Activated naive CD8-positive, alpha-beta T cell treated with anti-CD3 and anti-CD28 coated beads, Interleukin-2, amount 10 ng/mL, durations not matched to agents 7 days and 5 days (primary cell): ENCODE measurements at regions not wholly inside any gene's neighbourhood (a gene's known extent, or its start where the extent isn't known, plus 50 kb on each side); places are given as distances from the start of the nearest gene placed in this dataset.
"Not testable (repeated sequence)": the region's sequence is repeated elsewhere in the genome, so short reads cannot be mapped to it uniquely, and the experiment has no call there.

Experiments used
- ATAC-seq: fragments of 150-1000 bp; cut with Tn5 transposase; one replicate; pipeline ENCODE4 v1.10.0; 2021; ENCODE audit warnings: low read depth, moderate library complexity
- POLR2A ChIA-PET: fragments of 350-600 bp; sonication (Branson Sonifier 250); formaldehyde crosslinking; loops from one replicate; lab custom pipeline; 2021; ENCODE audit warnings: antibody characterized with exemption; lab: Charles Lee
- DNase-seq: peaks from one replicate; pipeline ENCODE4 v3.0.0; 2021
- H3K27ac Mint-ChIP-seq: one replicate; pipeline ENCODE4 v1.8.0; 2022; ENCODE audit warnings: mild to moderate bottlenecking, mixed read lengths
- H3K27me3 Mint-ChIP-seq: one replicate; pipeline ENCODE4 v1.8.0; 2022; ENCODE audit warnings: mild to moderate bottlenecking, moderate library complexity, mixed read lengths
- H3K36me3 Mint-ChIP-seq: one replicate; pipeline ENCODE4 v1.8.0; 2021; ENCODE audit warnings: mild to moderate bottlenecking, mixed read lengths
- H3K4me1 Mint-ChIP-seq: one replicate; pipeline ENCODE4 v1.8.0; 2021; ENCODE audit warnings: mixed read lengths
- H3K4me3 Mint-ChIP-seq: one replicate; pipeline ENCODE4 v1.8.0; 2022; ENCODE audit warnings: mild to moderate bottlenecking, moderate library complexity, mixed read lengths
- H3K9me3 Mint-ChIP-seq: one replicate; pipeline ENCODE4 v1.8.0; 2021; ENCODE audit warnings: mixed read lengths

DNA sequence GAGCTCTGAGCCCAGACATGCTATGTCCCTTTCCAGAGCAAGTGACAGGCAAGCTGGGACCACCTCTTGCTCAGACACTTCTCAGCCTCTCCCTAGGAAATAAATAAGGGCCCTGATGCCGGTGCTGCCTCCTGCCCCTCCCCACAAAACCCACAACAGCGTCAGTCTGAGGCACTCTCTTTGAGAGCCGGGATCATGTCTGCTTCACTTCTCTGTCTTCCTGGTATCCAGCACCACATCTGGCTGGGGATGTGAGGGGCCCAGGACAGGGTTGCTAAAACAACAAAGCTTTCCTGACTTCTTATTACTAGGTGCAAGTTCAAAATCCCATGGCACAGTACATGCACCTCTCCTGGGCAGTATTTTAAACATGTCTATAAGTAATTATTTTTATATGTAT is 103.9 kb upstream of the GLI2 start:
- H3K9me3 Mint-ChIP-seq, result no peaks in the 10 kb centered on the region

DNA sequence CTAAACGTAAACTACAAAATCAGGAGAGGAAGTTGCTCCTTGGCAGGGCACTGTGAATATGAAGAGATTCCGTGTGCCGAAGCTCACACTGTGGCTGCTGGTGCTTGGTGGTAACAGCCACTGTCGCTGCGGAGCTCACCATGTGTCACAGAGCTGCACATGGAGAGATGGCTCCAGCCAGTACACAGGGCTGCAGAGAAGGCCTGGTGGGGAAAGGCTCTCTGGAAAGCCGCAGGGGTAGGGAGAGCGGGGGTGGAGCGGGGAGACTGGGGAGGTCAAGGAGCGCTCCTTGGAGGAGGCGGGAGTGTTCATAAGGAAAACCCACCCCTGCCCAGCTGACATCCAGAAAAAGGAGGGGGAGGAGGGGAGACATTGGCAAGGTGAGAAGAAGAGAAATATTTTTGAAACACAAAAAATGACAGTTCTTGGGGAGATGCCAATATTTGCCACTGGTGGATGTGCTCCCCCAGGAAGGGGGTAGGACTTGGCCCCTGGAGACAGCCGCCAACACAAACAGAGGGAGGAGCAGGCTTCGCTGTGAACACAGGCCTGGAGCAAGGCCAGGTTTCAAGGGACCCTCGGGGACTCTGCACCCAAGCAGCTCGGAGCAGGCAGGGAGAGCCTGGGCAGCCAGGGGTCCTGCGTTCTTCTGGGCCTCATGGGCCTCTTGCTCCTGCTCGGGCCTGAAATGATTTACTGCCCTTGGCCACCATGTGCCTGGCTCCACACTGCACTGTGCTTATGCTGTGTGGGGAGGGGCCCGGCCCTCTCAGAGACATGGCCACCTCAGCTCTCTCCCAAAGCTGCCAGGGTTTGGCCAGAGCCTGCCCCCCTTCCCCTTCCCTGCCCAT is 102.6 kb upstream of the GLI2 start:
- Mint-ChIP-seq H3K4me1 (no peaks in the 10 kb centered on the region), H3K27ac (no peak overlapping the region), H3K27me3 (no peaks in the 10 kb centered on the region), H3K4me3 (no peak overlapping the region), H3K36me3 (no peaks in the 10 kb centered on the region), H3K9me3 (no peaks in the 10 kb centered on the region)
- DNase-seq, result no peak
- POLR2A ChIA-PET, result no interaction called here
- no peak for ATAC-seq

More for the DNA sequence above, 103.9 kb upstream of the GLI2 start:
- no peak overlapping the region for H3K4me3 Mint-ChIP-seq
- no peak for ATAC-seq
- no peaks in the 10 kb centered on the region for H3K4me1 Mint-ChIP-seq
- no peaks in the 10 kb centered on the region for H3K27me3 Mint-ChIP-seq
- POLR2A ChIA-PET, result no interaction called here
- H3K27ac Mint-ChIP-seq, result no peak overlapping the region
- DNase-seq, result no peak
- H3K36me3 Mint-ChIP-seq, result no peaks in the 10 kb centered on the region

DNA sequence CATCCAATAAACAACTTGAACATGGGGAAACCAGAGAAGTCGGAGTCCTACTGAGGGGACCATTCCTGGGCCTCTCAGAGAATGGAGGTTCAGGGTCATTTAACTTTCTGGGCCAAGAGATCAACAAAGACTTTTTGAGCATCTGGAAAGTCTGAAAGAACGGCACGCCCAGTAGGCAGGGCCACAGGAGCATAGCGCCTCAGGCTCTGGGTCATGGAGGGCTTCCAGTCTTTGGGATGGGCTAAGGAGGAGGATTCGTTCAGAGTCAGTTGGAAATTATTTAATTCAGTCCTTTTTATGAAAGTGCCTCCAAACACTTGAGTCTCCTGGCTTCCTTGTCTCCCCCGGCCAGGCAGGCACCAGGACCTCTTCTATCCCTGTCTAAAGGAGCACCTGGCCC is 101.1 kb upstream of the GLI2 start:
- no peak for ATAC-seq
- Mint-ChIP-seq H3K27ac (no peak overlapping the region), H3K4me1 (no peaks in the 10 kb centered on the region)

DNA sequence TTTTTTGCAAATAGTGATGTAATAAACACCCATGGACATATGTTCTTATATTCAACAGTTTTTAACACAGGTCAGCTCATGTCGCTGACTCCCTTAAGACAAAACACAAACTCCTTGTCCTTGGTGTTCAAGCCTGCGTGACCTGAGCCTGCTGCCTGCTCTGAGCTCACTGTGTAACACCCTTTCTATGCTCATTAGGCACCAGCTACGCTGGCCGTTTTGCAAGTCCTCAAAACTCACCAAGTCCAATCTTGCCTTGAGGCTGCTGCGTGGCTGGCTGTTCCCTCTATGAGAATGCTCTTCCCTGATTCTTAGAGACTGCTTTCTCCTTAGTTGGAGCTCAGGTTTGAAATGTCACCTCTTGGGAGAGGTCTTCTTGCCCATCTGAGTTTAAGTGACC is 100.5 kb upstream of the GLI2 start:
- Mint-ChIP-seq H3K27me3 (no peaks in the 10 kb centered on the region), H3K27ac (no peak overlapping the region), H3K4me3 (no peak overlapping the region), H3K9me3 (no peaks in the 10 kb centered on the region), H3K4me1 (no peaks in the 10 kb centered on the region), H3K36me3 (no peaks in the 10 kb centered on the region)
- DNase-seq (no peak), ATAC-seq (no peak)
- POLR2A ChIA-PET, result no interaction called here

More for the DNA sequence above, 101.1 kb upstream of the GLI2 start:
- Mint-ChIP-seq H3K9me3 (no peaks in the 10 kb centered on the region), H3K4me3 (no peak overlapping the region), H3K27me3 (no peaks in the 10 kb centered on the region), H3K36me3 (no peaks in the 10 kb centered on the region)
- POLR2A ChIA-PET, result no interaction called here
- DNase-seq, result no peak

DNA sequence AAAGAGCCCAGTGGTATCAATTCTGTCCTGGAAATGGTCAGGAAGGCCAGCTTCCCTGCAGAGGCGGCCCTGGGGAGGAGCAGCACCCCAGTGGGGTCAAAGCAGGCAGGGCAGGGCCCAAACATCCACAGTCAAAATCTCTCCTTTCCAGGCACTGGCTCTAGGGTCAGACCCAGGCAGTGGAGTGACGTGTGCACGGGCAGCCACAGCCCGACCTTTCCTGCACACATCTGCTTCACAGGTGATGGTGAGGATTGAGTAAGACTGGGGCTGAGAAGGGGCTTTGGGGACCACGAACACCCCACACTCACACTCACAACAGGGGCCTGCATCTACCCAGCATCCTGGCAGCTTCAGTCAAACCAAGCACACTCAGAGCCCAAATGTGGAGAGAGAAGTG is 97.8 kb upstream of the GLI2 start:
- no peak for DNase-seq
- H3K27me3 Mint-ChIP-seq, result peaks cover 5% of the 10 kb centered on the region
- H3K9me3 Mint-ChIP-seq, result no peaks in the 10 kb centered on the region
- H3K4me3 Mint-ChIP-seq, result no peak overlapping the region
- POLR2A ChIA-PET, result no interaction called here
- no peaks in the 10 kb centered on the region for H3K36me3 Mint-ChIP-seq
- no peaks in the 10 kb centered on the region for H3K4me1 Mint-ChIP-seq
- no peak overlapping the region for H3K27ac Mint-ChIP-seq
- no peak for ATAC-seq

DNA sequence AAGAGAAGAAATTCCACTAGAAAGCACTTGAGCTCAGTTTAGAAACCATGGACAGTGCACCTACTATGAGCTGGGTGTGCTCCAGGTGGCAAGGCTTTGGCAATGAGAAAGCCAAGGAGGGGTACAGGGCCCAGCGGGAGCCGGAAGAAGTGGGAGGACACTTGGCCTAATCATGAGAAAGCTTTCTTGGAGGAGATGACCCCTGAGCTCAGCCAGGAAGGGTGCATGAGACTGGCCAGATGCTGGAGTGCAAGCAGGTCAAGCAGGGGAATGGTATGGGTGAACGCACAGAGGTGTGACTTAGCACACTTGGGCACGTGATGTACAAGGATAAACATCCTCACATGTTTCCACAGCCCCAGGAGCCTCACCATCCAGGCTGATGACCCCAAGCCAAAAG is 97.2 kb upstream of the GLI2 start:
- Mint-ChIP-seq H3K27me3 (peaks cover 5% of the 10 kb centered on the region), H3K27ac (no peak overlapping the region), H3K9me3 (no peaks in the 10 kb centered on the region), H3K4me1 (no peaks in the 10 kb centered on the region), H3K4me3 (no peak overlapping the region), H3K36me3 (no peaks in the 10 kb centered on the region)
- no peak for DNase-seq
- POLR2A ChIA-PET, result no interaction called here
- ATAC-seq, result no peak

DNA sequence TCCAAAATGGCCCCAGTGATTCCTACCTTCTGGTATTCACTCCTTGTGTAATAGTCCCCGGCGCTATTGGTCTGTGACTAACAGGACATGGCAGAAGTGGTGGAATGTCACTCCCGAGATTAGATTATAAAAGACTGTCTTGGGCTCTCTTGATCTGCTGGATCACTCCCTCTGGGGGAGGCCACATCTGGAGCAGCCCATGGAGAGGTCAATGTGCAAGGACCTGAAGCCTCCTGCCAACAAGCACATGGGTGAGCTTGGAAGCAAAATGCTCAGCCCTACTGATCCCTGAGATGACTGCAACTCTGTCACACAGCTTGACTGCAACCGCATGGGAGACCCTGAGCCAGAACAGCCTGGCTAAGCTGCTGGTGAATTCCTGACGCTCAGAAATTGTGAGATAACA is 94.3 kb upstream of the GLI2 start:
- DNase-seq (no peak), ATAC-seq (no peak)
- Mint-ChIP-seq H3K36me3 (no peaks in the 10 kb centered on the region), H3K27me3 (peaks cover 7% of the 10 kb centered on the region), H3K9me3 (no peaks in the 10 kb centered on the region), H3K4me3 (no peak overlapping the region), H3K27ac (no peak overlapping the region), H3K4me1 (no peaks in the 10 kb centered on the region)
- POLR2A ChIA-PET, result no interaction called here

DNA sequence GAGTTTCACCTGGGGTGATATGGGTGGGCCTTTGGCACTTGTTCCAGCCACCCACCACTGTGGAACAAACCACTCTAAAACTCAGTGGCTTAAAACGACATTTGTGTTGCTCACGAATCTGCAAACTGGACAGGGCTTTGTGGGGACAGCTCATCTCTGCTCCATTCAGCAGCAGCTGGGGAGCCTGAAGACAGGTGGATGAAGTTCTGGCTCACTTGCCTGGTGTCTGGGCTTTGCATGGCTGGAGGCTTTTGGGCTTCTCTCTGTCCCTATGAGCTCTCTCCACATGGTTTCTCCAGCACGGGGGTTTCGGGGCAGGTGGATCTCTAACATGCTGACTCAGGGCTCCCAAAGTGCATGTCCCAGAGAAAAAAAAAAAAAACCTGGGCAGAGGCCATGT is 93.0 kb upstream of the GLI2 start:
- no peak for ATAC-seq
- Mint-ChIP-seq H3K27ac (no peak overlapping the region), H3K36me3 (no peaks in the 10 kb centered on the region), H3K27me3 (peaks cover 11% of the 10 kb centered on the region), H3K4me3 (no peak overlapping the region), H3K4me1 (no peaks in the 10 kb centered on the region), H3K9me3 (peaks cover 2% of the 10 kb centered on the region)
- DNase-seq, result no peak
- POLR2A ChIA-PET, result no interaction called here

DNA sequence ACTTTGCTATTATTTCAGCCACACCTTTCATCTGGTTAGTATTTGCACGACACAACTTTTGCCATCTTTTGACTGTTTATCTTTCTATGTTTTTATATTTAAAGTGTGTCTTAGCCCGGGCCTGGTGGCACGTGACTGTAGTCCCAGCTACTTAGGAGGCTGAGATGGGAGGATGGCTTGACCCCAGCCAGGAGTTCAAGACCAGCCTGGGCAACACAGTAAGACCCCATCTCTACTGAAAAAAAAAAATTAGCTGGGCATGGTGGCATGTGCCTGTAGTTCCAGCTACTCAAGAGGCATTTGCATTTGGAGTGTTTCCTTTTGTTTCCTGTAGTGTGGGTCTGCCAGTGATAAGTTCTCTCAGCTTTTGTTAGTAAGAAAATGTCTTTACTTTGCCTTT is 88.7 kb upstream of the GLI2 start:
- POLR2A ChIA-PET, result no interaction called here
- H3K27me3 Mint-ChIP-seq, result peaks cover 8% of the 10 kb centered on the region
- H3K27ac Mint-ChIP-seq, result no peak overlapping the region
- ATAC-seq (no peak), DNase-seq (no peak)
- H3K4me1 Mint-ChIP-seq, result no peaks in the 10 kb centered on the region
- H3K9me3 Mint-ChIP-seq, result peaks cover 18% of the 10 kb centered on the region
- no peak overlapping the region for H3K4me3 Mint-ChIP-seq
- peaks cover 5% of the 10 kb centered on the region for H3K36me3 Mint-ChIP-seq

DNA sequence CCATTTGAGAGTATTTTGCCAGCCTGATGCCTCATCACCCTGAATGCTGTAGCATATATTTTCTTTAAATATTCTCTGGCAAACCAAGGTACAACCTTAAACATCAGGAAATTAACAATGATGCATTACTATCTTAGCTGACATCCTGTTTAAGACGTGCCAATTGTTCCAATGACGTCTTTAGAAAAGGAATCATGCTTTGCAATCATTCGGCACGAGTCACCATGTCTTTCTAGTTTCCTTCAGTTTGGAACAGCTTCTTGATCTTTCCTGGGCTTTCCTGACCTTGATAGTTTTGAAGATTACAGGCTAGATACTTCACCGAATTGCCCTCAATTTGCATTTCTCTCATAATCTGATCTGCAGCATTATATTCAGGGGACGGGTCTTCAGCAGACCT is 88.2 kb upstream of the GLI2 start:
- H3K4me1 Mint-ChIP-seq, result no peaks in the 10 kb centered on the region
- H3K36me3 Mint-ChIP-seq, result peaks cover 5% of the 10 kb centered on the region
- H3K4me3 Mint-ChIP-seq, result no peak overlapping the region
- peaks cover 11% of the 10 kb centered on the region for H3K27me3 Mint-ChIP-seq
- no peak overlapping the region for H3K27ac Mint-ChIP-seq
- no peak for ATAC-seq
- DNase-seq, result no peak
- peaks cover 18% of the 10 kb centered on the region for H3K9me3 Mint-ChIP-seq
- POLR2A ChIA-PET, result no interaction called here

DNA sequence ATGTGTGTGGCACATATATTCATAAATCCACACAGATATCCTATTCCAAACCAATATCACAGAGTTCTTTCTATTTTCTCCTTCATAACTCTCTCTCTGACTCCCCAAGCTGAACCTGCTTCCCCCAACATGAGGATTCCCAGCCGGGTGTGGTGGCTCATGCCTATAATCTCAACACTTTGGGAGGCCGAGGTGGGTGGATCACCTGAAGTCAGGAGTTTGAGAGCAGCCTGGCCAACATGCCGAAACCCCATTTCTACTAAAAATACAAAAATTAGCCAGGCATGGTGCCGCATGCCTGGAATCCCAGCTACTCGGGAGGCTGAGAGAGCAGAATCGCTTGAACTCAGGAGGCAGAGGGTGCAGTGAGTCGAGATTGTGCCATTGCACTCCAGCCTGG is 86.3 kb upstream of the GLI2 start:
- H3K36me3 Mint-ChIP-seq, H3K4me3 Mint-ChIP-seq, H3K27ac Mint-ChIP-seq, ATAC-seq, H3K4me1 Mint-ChIP-seq, DNase-seq, POLR2A ChIA-PET: not testable (repeated sequence)
- peaks cover 11% of the 10 kb centered on the region for H3K27me3 Mint-ChIP-seq
- peaks cover 21% of the 10 kb centered on the region for H3K9me3 Mint-ChIP-seq

DNA sequence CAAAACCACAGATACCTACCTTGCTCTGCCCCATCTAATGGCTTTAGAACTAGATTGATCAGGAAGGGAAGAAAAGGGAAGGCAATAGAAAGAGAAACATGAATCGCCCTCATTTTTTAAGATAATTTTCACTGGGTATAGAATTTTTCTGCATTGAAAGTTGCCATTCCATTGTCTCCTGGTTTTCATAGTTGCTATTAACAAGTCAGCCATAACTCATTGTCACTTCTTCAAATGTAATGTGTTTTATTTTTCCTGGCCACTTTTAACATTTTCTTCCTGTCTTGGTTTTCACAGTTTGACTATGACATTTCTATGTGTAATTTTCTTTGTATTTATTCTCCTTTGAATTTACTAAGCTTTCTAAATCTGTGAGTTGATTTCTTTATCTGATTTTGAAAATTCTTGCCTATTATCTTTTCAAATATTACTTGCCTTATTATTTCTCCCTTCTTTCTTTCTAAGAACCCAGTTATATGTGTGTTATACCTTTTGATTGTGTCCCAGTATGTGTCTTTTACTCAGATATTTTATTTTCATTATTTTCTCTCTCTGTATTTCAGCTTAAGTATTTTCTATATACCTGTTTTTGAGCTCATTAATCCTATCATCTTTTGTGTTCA is 85.5 kb upstream of the GLI2 start:
- peaks cover 11% of the 10 kb centered on the region for H3K27me3 Mint-ChIP-seq
- DNase-seq (no peak), ATAC-seq (no peak)
- POLR2A ChIA-PET, result no interaction called here
- H3K4me3 Mint-ChIP-seq, result no peak overlapping the region
- no peaks in the 10 kb centered on the region for H3K4me1 Mint-ChIP-seq
- H3K27ac Mint-ChIP-seq, result no peak overlapping the region
- peaks cover 21% of the 10 kb centered on the region for H3K9me3 Mint-ChIP-seq
- H3K36me3 Mint-ChIP-seq, result peaks cover 5% of the 10 kb centered on the region

DNA sequence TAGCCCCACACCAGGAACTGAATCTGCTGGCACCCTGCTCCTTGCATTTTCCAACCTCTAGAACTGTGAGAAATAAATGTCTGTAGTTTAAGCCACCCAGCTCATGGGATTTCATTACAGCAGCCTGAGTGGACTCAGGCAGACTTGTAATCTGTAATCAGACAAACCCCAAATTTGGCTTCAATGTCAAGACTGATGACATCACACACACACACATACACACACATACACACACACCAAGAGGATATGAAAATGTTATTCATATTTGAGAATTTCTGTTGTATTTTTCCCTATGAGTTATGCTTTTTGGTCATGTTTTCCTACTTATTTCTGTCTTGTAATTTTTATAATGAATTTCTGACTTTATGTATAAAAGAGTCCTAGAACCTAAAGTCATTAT is 83.8 kb upstream of the GLI2 start:
- no peak for DNase-seq
- POLR2A ChIA-PET, result no interaction called here
- ATAC-seq, result no peak
- Mint-ChIP-seq H3K36me3 (peaks cover 5% of the 10 kb centered on the region), H3K4me3 (no peak overlapping the region), H3K27me3 (peaks cover 10% of the 10 kb centered on the region), H3K9me3 (peaks cover 21% of the 10 kb centered on the region), H3K4me1 (no peaks in the 10 kb centered on the region), H3K27ac (no peak overlapping the region)

DNA sequence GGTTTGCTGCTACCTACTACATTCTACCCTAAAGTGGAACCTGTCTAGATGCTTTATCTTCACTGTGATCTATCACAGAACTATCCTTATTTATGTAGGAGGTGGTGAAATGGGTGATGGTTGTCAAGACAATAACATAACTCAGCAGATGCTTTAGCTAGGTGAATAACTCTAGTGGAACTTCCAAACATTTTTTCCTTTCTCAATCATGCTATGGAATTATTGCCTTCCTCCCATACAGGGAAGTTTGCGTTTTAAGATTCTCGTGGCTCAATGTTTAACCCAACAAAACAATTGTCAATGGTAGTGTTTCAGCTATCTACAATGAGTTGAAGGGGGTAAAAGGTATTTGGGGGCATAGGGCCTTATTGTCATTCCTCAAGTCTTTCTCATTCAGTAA is 82.6 kb upstream of the GLI2 start:
- DNase-seq (no peak), ATAC-seq (no peak)
- Mint-ChIP-seq H3K4me1 (no peaks in the 10 kb centered on the region), H3K36me3 (peaks cover 5% of the 10 kb centered on the region), H3K4me3 (no peak overlapping the region), H3K27ac (no peak overlapping the region), H3K9me3 (peaks cover 18% of the 10 kb centered on the region), H3K27me3 (peaks cover 9% of the 10 kb centered on the region)
- POLR2A ChIA-PET, result no interaction called here
